ENCODE measurements at regions not wholly inside any gene's neighbourhood (a gene's known extent, or its start where the extent isn't known, plus 50 kb on each side); places are given as distances from the start of the nearest gene placed in this dataset.

DNA sequence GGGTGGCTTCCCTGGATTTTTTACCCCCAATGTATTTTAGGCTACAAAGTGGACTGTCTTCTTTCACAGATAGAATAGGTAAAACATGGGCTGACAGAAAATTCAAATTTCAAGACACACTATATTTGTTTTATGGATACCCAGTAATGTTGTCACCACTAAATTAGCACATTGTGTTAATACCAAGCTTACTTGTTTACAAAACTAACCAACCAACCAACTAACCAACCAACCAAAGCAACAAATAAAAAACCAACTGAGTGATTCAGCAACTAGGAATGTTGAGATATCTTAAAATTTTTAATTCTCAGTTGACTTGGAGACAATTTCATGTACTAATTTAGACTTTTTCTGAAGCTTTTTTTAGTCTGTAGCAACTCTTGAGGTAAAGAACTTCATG, 69.3 kb upstream of the CTSC start (continued):
- TF ChIP-seq CTBP1 (IDR thresholded peaks at IDR 0.05; ENCODE audit: borderline replicate concordance) (no peak), RBBP5 (IDR thresholded peaks at IDR 0.05; ENCODE audit: borderline replicate concordance, insufficient read depth, low read length, poor library complexity, severe bottlenecking) (no peak), TOE1 (IDR thresholded peaks at IDR 0.05; ENCODE audit: borderline replicate concordance) (no peak), TOE1 (CRISPR knock-in tag; IDR thresholded peaks at IDR 0.05; ENCODE audit: borderline replicate concordance, low read depth) (no peak), ZNF311 (CRISPR knock-in tag; IDR thresholded peaks at IDR 0.05) (no peak), TRIM28 (IDR thresholded peaks at IDR 0.05) (no peak)
- TF ChIP-seq, protein P1, sequence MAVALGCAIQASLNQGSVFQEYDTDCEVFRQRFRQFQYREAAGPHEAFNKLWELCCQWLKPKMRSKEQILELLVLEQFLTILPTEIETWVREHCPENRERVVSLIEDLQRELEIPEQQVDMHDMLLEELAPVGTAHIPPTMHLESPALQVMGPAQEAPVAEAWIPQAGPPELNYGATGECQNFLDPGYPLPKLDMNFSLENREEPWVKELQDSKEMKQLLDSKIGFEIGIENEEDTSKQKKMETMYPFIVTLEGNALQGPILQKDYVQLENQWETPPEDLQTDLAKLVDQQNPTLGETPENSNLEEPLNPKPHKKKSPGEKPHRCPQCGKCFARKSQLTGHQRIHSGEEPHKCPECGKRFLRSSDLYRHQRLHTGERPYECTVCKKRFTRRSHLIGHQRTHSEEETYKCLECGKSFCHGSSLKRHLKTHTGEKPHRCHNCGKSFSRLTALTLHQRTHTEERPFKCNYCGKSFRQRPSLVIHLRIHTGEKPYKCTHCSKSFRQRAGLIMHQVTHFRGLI (CRISPR knock-in tag; IDR thresholded peaks at IDR 0.05) = no peak

DNA sequence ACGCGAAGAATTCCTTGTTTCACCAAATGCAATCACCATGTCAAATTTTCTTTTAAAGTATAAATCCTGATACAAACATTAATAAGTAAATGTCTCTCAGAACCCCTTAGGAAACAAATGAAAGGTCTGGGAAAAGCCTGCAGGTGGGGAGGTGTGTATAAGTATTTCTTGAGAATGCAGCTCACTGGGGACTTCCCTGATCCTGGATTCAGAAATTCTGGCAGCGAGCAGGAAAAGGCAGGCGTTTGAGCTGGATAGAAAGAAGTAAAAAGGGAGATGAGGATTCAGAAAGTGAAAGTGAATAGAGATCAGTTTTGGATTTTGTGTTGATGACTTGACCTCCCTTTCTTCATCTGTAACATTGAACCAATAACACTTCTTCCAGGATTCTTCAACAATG, 68.3 kb upstream of the CTSC start:
- BruUV-seq (replicated peaks) = no TSS peak
- in situ Hi-C loops (cut with MboI) (no loop called here), intact Hi-C loops (cut with micrococcal nuclease) (no loop called here)
- Histone ChIP-seq H3K9me1 (ENCODE audit: control insufficient read depth, insufficient read depth, low read length) (no peaks in the 10 kb centered on the region), H3K27me3 (ENCODE audit: control insufficient read depth in 2 of 2, insufficient read depth in 2 of 2, low read length in 2 of 2) (no peaks in the 10 kb centered on the region), H3K9ac (ENCODE audit: insufficient read depth in 1 of 2, low read depth in 2 of 2, low read length in 2 of 2) (no peak overlapping the region), H3K9me3 (replicated peaks; ENCODE audit: control insufficient read depth, insufficient read depth, low read depth, low read length) (no peaks in the 10 kb centered on the region), H3K79me2 (ENCODE audit: control insufficient read depth, insufficient read depth, low read length) (no peaks in the 10 kb centered on the region), H3K27ac (ENCODE audit: extremely low read depth, low read depth, low read length) (no peak overlapping the region), H4K20me1 (replicated peaks; ENCODE audit: control insufficient read depth, insufficient read depth, low read length) (no peaks in the 10 kb centered on the region), H3K4me2 (ENCODE audit: insufficient read depth, low read length) (no peak overlapping the region), H3K36me3 (ENCODE audit: control insufficient read depth, insufficient read depth, low read length) (no peaks in the 10 kb centered on the region), H3K4me3 (no peak overlapping the region), H2AFZ (ENCODE audit: low read depth, low read length) (no peak overlapping the region), H3K4me1 (replicated peaks in 1 of 2; ENCODE audit: control insufficient read depth in 2 of 2, insufficient read depth in 2 of 2, low read length in 2 of 2) (no peaks in the 10 kb centered on the region; a peak in 1 of 5 replicates)
- no peak for FAIRE-seq
- CTCF ChIA-PET (ENCODE audit: low intra/inter-chr PET ratio) = no interaction called here
- no peak for TF ChIP-seq NFRKB (IDR thresholded peaks at IDR 0.05; ENCODE audit: low read depth)
- no peak for ATAC-seq
- no peak for DNase-seq (ENCODE audit: extremely low read depth in 1 of 4, low spot score in 3 of 4)
- WGBS (ENCODE audit: insufficient coverage, low coverage, missing lambda C conversion rate) = 26% methylated on average over 4 of the region's 4 CpGs
- POLR2A ChIA-PET = interaction anchor here (0.5 kb wide), 1 partner anchor 24 kb away, joined by 4 read pairs; no protein-coding TSS in a partner anchor
